ENCODE measurements at regions not wholly inside any gene's neighbourhood (a gene's known extent, or its start where the extent isn't known, plus 50 kb on each side); places are given as distances from the start of the nearest gene placed in this dataset.
A peak's percentile ranks its signal among the peaks of the same experiment; 100 is the strongest.

DNA sequence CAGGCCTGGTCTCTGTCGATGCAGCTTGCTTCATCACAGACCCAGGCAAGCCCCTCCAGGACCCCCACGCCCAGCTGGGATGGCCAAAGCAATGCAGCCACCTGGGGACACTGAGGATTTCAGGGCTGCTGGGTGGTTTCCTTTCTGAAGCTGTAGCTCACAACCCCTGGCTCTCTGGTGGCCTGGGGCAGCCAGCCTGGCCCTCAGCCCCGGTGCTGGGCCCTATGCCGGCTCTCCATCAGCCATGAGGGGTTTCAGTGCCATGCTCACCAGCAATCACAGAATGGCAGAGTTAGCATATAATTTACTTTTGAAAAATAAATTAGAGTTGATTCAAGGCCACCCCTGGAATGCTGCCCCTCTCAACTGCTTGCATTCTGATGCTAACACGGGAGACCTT is 150.2 kb upstream of the UNC5B start:
- no peak for TF ChIP-seq POLR2A (IDR thresholded peaks at IDR 0.05)
- TF ChIP-seq, protein P1, sequence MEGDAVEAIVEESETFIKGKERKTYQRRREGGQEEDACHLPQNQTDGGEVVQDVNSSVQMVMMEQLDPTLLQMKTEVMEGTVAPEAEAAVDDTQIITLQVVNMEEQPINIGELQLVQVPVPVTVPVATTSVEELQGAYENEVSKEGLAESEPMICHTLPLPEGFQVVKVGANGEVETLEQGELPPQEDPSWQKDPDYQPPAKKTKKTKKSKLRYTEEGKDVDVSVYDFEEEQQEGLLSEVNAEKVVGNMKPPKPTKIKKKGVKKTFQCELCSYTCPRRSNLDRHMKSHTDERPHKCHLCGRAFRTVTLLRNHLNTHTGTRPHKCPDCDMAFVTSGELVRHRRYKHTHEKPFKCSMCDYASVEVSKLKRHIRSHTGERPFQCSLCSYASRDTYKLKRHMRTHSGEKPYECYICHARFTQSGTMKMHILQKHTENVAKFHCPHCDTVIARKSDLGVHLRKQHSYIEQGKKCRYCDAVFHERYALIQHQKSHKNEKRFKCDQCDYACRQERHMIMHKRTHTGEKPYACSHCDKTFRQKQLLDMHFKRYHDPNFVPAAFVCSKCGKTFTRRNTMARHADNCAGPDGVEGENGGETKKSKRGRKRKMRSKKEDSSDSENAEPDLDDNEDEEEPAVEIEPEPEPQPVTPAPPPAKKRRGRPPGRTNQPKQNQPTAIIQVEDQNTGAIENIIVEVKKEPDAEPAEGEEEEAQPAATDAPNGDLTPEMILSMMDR (IDR thresholded peaks at IDR 0.05) = no peak
- DNase-seq = no peak
- Histone ChIP-seq H3K27ac (no peak overlapping the region), H3K4me3 (no peak overlapping the region), H3K36me3 (no peaks in the 10 kb centered on the region), H3K9me3 (no peaks in the 10 kb centered on the region), H3K4me1 (no peaks in the 10 kb centered on the region), H3K27me3 (no peaks in the 10 kb centered on the region)

DNA sequence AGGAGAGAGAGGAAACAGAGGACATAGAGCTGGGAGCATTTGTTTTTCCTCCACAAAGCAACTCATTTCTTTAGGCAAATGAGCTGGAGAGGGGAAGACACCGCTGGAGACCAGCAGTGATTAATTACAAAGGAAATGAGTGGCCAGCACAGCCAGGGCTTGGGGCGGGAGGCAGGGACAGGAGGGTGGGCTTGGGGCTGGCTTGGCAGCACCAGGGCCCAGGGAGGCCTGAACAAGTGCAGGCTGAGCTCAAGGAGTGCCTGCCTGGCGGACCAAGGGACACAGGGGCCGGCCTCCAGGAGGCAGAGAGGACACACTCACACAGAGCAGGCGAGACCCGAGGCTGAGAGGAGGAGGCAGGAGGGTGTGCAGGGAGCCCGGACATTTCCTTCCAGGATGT is 149.0 kb upstream of the UNC5B start:
- Histone ChIP-seq H3K4me1 (no peaks in the 10 kb centered on the region), H3K36me3 (no peaks in the 10 kb centered on the region), H3K27me3 (no peaks in the 10 kb centered on the region), H3K9me3 (no peaks in the 10 kb centered on the region), H3K4me3 (no peak overlapping the region), H3K27ac (no peak overlapping the region)
- no peak for TF ChIP-seq POLR2A (IDR thresholded peaks at IDR 0.05)
- TF ChIP-seq, protein P1 (IDR thresholded peaks at IDR 0.05) = no peak
- no peak for DNase-seq

DNA sequence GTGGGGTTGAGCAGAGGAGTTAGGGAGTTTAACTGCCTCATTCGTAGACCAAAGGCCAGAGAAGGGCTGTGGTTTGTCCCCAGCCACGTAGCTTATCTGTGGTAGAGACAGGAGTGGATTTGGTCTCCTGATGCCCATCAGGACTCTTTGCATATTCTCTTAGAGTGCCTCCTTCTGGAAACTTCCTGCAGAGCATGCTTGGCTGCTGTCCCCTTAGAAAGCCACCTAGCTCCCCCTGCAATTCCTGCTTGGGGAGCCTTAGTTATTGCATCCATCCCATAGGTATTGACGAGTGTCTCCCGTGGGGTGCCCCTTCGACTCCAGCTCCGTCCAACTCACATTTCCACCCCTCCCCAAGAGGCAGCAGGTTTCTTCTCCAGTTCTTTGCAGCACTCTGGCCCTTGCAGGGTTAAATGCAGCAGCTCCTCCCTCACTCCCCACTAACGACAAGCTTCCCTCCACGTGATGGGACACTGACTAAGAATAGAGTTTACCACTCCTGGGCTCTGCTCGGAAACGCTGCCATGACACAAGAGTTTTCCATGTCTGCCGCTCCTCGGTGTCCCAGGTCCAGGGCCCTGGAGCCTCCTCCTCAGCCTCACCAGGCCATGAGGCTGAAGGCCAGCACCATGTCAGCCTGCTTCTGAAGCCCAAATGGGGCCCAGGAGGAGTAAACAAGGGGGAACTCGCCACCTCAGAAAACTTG is 147.8 kb upstream of the UNC5B start:
- no peaks in the 10 kb centered on the region for H3K36me3 ChIP-seq
- no peak overlapping the region for H3K4me3 ChIP-seq
- no peaks in the 10 kb centered on the region for H3K4me1 ChIP-seq
- no peak for DNase-seq
- no peaks in the 10 kb centered on the region for H3K9me3 ChIP-seq
- no peaks in the 10 kb centered on the region for H3K27me3 ChIP-seq
- no peak overlapping the region for H3K27ac ChIP-seq
- TF ChIP-seq, protein P1 (IDR thresholded peaks at IDR 0.05) = peak in 2 of 6 experiments; percentile 5 to 6
- TF ChIP-seq POLR2A (IDR thresholded peaks at IDR 0.05) = no peak

DNA sequence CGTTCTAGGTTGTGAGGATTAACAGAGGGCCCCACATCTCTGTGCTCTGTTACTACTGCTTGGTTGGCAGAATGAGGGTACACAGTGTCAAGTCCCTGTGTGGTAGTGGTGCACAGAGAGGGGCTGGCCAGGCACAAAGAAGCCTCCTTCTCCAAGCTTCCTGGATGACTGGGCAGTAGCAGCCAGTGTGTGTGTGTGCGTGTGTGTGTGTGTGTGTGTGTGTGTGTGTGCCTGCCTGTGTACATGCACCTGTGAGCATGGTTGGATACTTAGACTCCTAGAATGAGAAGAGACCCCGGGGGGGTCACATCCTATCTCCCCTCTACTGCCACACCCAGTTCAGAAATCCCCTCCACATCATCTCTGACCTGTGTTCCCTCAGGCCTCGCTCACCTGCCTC is 146.7 kb upstream of the UNC5B start:
- TF ChIP-seq, protein P1 (IDR thresholded peaks at IDR 0.05) = no peak
- TF ChIP-seq POLR2A (IDR thresholded peaks at IDR 0.05) = no peak
- H3K4me3 ChIP-seq = no peak overlapping the region
- no peak for DNase-seq
- H3K27ac ChIP-seq = no peak overlapping the region
- no peaks in the 10 kb centered on the region for H3K4me1 ChIP-seq
- no peaks in the 10 kb centered on the region for H3K27me3 ChIP-seq
- no peaks in the 10 kb centered on the region for H3K9me3 ChIP-seq
- H3K36me3 ChIP-seq = no peaks in the 10 kb centered on the region

DNA sequence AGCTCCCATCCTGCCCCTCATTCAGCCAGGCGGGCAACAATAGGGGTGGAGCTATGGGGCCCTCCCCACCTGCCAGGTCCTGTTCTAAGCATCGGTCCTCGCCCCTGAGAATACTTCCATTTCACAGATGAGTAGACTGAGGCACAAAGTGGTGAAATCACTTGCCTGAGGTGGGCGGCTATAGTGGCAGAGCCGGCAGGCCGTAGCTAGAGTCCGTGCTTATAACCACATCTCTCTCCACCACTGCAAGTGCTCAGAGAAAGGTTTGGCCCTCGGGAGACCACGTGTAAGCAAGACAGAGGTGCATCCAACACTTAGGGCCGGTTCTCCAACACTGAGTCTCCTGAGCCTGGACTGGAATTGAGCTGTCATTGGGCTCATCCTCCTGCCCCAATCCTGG is 145.8 kb upstream of the UNC5B start:
- H3K27ac ChIP-seq = no peak overlapping the region
- H3K4me1 ChIP-seq = no peaks in the 10 kb centered on the region
- no peaks in the 10 kb centered on the region for H3K9me3 ChIP-seq

More for the DNA sequence above, 145.8 kb upstream of the UNC5B start:
- Histone ChIP-seq H3K4me3 (no peak overlapping the region), H3K27me3 (no peaks in the 10 kb centered on the region), H3K36me3 (no peaks in the 10 kb centered on the region)
- DNase-seq = no peak
- TF ChIP-seq, protein P1 (IDR thresholded peaks at IDR 0.05) = no peak
- TF ChIP-seq POLR2A (IDR thresholded peaks at IDR 0.05) = no peak
